CD4-positive, CD25-positive, alpha-beta regulatory T cell (primary cell): ENCODE measurements at regions not wholly inside any gene's neighbourhood (a gene's known extent, or its start where the extent isn't known, plus 50 kb on each side); places are given as distances from the start of the nearest gene placed in this dataset.

Experiments used
- ATAC-seq, 2 donors: fragments of 150-1000 bp; cut with Tn5 transposase; one replicate each; pipeline ENCODE4 v1.10.0; 2021; ENCODE audit warnings: low read depth in 2 of 2, moderate number of reproducible peaks in 2 of 2, moderate library complexity in 1 of 2
- DNase-seq, 3 donors: peaks; one replicate each; pipeline versions ENCODE4 v3.0.0 to v3.0.0-alpha.2; 2012 to 2022; ENCODE audit warnings: mixed read lengths in 1 of 3
- H3K27ac ChIP-seq: one replicate; pipeline ENCODE4 v1.7.0; 2013; ENCODE audit warnings: mild to moderate bottlenecking, low read length; ENCODE audit not compliant: insufficient read depth, poor library complexity, severe bottlenecking
- H3K27me3 ChIP-seq: one replicate; pipeline ENCODE4 v1.7.0; 2013; ENCODE audit warnings: low read length; ENCODE audit not compliant: control insufficient read depth, insufficient read depth
- H3K36me3 ChIP-seq: one replicate; pipeline ENCODE4 v1.7.0; 2013; ENCODE audit warnings: mild to moderate bottlenecking, low read length, moderate library complexity; ENCODE audit not compliant: control insufficient read depth, insufficient read depth
- H3K4me1 ChIP-seq: 2 replicates; pipeline ENCODE4 v1.7.0; 2013; ENCODE audit warnings: mild to moderate bottlenecking, low read length; ENCODE audit not compliant: insufficient read depth, control insufficient read depth, poor library complexity, severe bottlenecking
- H3K4me3 ChIP-seq: one replicate; pipeline ENCODE4 v1.7.0; 2013; ENCODE audit warnings: low read depth, mild to moderate bottlenecking, low read length, moderate library complexity
- H3K9me3 ChIP-seq, 2 experiments: 1 replicate in 1 of 2; 2 replicates in 1 of 2; pipeline ENCODE4 v1.7.0; 2013; ENCODE audit warnings: low read length in 2 of 2, mild to moderate bottlenecking in 1 of 2, moderate library complexity in 1 of 2; ENCODE audit not compliant: control insufficient read depth in 2 of 2
- H3K27ac Mint-ChIP-seq, 3 donors: one replicate each; pipeline ENCODE4 v1.8.0; 2020 to 2022; ENCODE audit warnings: mild to moderate bottlenecking in 3 of 3, mixed read lengths in 3 of 3, moderate library complexity in 2 of 3
- H3K27me3 Mint-ChIP-seq: one replicate; pipeline ENCODE4 v1.8.0; 2022; ENCODE audit warnings: mild to moderate bottlenecking, mixed read lengths
- H3K36me3 Mint-ChIP-seq: one replicate; pipeline ENCODE4 v1.8.0; 2020; ENCODE audit warnings: mixed read lengths
- H3K4me1 Mint-ChIP-seq, 4 donors: one replicate each; pipeline ENCODE4 v1.8.0; 2020 to 2022; ENCODE audit warnings: mixed read lengths in 4 of 4, mild to moderate bottlenecking in 1 of 4
- H3K4me3 Mint-ChIP-seq, 4 donors: one replicate each; pipeline ENCODE4 v1.8.0; 2020 to 2022; ENCODE audit warnings: mild to moderate bottlenecking in 4 of 4, mixed read lengths in 4 of 4, moderate library complexity in 3 of 4
- H3K9me3 Mint-ChIP-seq, 7 donors: one replicate each; pipeline ENCODE4 v1.8.0; 2020 to 2022; ENCODE audit warnings: mixed read lengths in 7 of 7, mild to moderate bottlenecking in 3 of 7, moderate library complexity in 2 of 7

DNA sequence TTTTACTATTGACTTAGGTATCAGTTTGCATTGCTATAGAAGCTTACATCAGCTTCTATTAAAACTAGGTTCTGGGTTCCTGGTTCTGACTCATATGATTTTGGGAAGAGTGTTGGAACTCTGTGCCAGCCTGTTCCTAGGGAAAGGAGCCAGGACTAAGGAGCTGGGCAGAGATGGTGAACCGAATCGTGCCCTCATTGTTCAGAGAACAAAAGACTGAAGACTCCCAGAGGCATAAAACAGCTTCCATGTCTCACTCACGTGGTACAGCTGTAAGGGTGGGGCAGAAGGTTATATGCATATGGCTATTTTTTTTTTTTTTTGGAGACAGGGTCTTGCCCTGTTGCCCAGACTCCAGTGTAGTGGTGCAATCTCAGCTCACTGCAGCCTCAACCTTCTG is 89.1 kb upstream of the THBS2 start:
- no peaks in the 10 kb centered on the region for H3K36me3 ChIP-seq
- H3K4me3 ChIP-seq: no peak overlapping the region
- H3K27ac Mint-ChIP-seq: no peak overlapping the region
- ATAC-seq (no peak), DNase-seq (no peak)
- no peaks in the 10 kb centered on the region for H3K4me1 ChIP-seq
- peaks cover 0 to 2% (median 0%) of the 10 kb centered on the region in 7 donors for H3K9me3 Mint-ChIP-seq
- H3K36me3 Mint-ChIP-seq: no peaks in the 10 kb centered on the region
- no peak overlapping the region for H3K4me3 Mint-ChIP-seq
- no peaks in the 10 kb centered on the region for H3K9me3 ChIP-seq
- H3K27ac ChIP-seq: no peak overlapping the region
- no peaks in the 10 kb centered on the region for H3K27me3 Mint-ChIP-seq
- H3K27me3 ChIP-seq: no peaks in the 10 kb centered on the region
- H3K4me1 Mint-ChIP-seq: no peaks in the 10 kb centered on the region

DNA sequence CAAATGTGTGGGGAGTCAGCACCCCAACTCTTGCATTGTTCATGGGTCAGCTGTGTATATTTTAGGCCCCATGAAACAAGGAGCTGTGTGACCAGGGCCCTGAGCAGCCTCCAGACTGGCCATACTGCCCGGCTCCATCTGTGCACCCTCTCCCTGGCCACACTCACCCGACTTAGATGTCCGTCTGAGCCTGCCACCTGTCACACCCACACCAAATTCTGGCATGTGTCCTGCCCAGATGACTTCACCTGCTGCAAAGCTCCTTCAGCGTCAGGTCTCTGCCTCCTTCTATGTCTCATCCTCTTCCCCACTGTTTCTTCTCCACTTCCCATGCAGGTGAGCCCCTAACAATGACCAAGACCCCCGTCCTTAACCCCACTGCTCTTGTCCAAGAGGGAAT is 88.1 kb upstream of the THBS2 start:
- ATAC-seq (no peak), DNase-seq (no peak)
- peaks cover 0 to 2% (median 0%) of the 10 kb centered on the region in 7 donors for H3K9me3 Mint-ChIP-seq
- no peaks in the 10 kb centered on the region for H3K4me1 Mint-ChIP-seq
- no peaks in the 10 kb centered on the region for H3K36me3 ChIP-seq
- no peak overlapping the region for H3K4me3 Mint-ChIP-seq
- H3K27ac ChIP-seq: no peak overlapping the region
- no peaks in the 10 kb centered on the region for H3K9me3 ChIP-seq
- no peak overlapping the region for H3K4me3 ChIP-seq
- no peaks in the 10 kb centered on the region for H3K36me3 Mint-ChIP-seq
- no peaks in the 10 kb centered on the region for H3K27me3 Mint-ChIP-seq
- H3K4me1 ChIP-seq: no peaks in the 10 kb centered on the region
- H3K27me3 ChIP-seq: no peaks in the 10 kb centered on the region
- no peak overlapping the region for H3K27ac Mint-ChIP-seq

DNA sequence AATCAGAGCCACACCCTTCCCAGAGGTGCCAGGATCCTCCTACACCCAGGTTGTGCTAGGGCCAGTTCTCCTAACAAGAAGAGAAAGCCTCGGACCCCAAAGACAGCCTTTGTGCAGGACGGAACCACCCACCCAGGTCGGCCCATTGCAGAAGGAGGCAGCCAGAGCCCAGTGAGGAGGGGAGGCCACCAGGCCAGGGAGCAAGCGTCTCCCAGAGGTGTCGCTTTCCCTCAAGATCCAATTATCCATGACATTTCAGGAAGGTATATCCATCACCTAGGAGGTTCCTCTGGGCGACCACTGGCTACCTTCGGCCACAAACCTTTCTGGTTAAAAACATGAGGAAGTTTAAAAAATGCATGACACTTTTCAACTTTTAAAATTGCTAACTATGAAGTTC is 87.4 kb upstream of the THBS2 start:
- DNase-seq (no peak), ATAC-seq (no peak)
- no peaks in the 10 kb centered on the region for H3K36me3 Mint-ChIP-seq
- H3K27ac Mint-ChIP-seq: no peak overlapping the region
- Histone ChIP-seq H3K9me3 (no peaks in the 10 kb centered on the region), H3K27ac (no peak overlapping the region), H3K27me3 (no peaks in the 10 kb centered on the region), H3K4me3 (no peak overlapping the region), H3K36me3 (no peaks in the 10 kb centered on the region), H3K4me1 (no peaks in the 10 kb centered on the region)
- H3K4me3 Mint-ChIP-seq: no peak overlapping the region
- H3K4me1 Mint-ChIP-seq: no peaks in the 10 kb centered on the region
- H3K27me3 Mint-ChIP-seq: no peaks in the 10 kb centered on the region
- H3K9me3 Mint-ChIP-seq: peaks cover 0 to 2% (median 0%) of the 10 kb centered on the region in 7 donors

DNA sequence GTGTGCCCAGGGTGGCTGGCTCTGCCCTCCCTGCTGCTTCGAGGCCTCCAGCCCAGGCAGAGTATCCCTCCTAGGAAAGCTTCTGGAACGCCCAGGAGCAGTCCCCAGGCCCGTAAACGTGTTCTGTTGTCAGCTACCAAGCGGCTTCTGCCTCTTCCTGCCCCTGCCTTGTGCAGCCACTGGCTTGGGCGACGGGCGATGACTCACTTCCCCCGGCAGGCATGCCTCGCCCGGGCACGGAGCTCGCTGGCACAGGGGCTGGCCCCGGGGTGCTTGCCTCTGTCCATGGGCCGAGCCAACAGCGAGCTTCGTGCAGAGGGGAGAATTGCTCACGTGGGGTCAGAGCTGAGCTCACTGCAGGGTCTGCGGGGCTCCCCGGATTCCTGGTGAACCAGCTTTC is 86.7 kb upstream of the THBS2 start:
- Mint-ChIP-seq H3K4me3 (no peak overlapping the region), H3K36me3 (no peaks in the 10 kb centered on the region), H3K27ac (no peak overlapping the region), H3K9me3 (peaks cover 0 to 2% (median 0%) of the 10 kb centered on the region in 7 donors), H3K4me1 (no peaks in the 10 kb centered on the region), H3K27me3 (peaks cover 3% of the 10 kb centered on the region)
- Histone ChIP-seq H3K9me3 (no peaks in the 10 kb centered on the region), H3K27ac (no peak overlapping the region), H3K4me1 (no peaks in the 10 kb centered on the region), H3K27me3 (no peaks in the 10 kb centered on the region), H3K4me3 (no peak overlapping the region), H3K36me3 (no peaks in the 10 kb centered on the region)
- DNase-seq: no peak
- no peak for ATAC-seq

DNA sequence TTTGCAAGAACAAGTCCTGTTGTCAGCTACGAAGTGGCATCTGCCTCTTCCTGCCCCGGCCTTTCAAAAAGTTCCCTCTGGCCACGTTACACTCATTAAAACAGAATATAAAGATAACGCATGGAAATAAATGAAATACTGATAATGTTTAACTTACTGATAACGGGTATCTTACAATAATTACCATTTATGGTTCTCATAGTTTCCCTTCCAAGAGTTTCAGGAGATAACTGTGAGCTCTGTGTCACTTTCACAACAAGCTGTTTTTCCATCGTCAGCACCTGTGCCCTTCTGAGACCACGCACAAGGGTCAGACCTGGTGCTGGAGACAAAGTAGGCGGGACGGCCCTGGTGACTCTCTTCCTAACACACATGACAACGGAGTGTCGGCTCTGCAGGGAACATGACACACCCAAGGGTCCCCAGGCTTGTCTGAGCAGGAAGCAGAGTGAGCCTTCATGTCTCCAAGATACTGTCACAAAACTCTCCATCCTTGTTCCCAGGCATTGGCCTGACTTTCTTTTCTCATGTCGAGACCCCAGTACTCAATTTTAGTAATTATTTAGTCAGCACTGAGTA is 86.2 kb upstream of the THBS2 start:
- Mint-ChIP-seq H3K4me3 (no peak overlapping the region), H3K27me3 (peaks cover 4% of the 10 kb centered on the region), H3K27ac (no peak overlapping the region), H3K9me3 (peaks cover 0 to 2% (median 0%) of the 10 kb centered on the region in 7 donors), H3K4me1 (no peaks in the 10 kb centered on the region), H3K36me3 (no peaks in the 10 kb centered on the region)
- Histone ChIP-seq H3K27ac (no peak overlapping the region), H3K4me1 (no peaks in the 10 kb centered on the region), H3K9me3 (no peaks in the 10 kb centered on the region), H3K27me3 (no peaks in the 10 kb centered on the region), H3K4me3 (no peak overlapping the region), H3K36me3 (no peaks in the 10 kb centered on the region)
- DNase-seq (no peak), ATAC-seq (no peak)

DNA sequence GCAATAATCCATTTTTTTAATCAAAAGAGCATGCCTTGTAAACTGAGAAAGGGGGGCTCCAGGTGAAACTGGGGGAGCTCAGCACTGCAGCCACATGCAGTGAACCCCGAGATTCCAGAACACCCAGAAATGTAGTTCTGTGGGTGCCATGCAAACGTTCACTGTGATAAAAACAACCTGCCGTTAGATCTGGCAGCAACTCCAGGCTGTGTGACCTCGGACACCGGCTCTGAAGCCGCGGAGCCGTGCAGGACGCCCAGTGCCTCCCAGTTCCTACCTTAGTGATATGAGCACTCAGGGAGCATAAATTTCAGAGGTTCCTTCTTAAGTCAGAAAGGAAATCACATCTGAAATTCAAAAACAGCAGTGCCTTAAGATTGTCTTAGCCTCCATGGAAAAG is 85.4 kb upstream of the THBS2 start:
- Histone ChIP-seq H3K4me1 (no peaks in the 10 kb centered on the region), H3K9me3 (no peaks in the 10 kb centered on the region), H3K36me3 (no peaks in the 10 kb centered on the region), H3K27ac (no peak overlapping the region), H3K4me3 (no peak overlapping the region), H3K27me3 (no peaks in the 10 kb centered on the region)
- Mint-ChIP-seq H3K27ac (no peak overlapping the region), H3K9me3 (no peaks in the 10 kb centered on the region), H3K36me3 (no peaks in the 10 kb centered on the region), H3K4me1 (no peaks in the 10 kb centered on the region), H3K4me3 (no peak overlapping the region), H3K27me3 (peaks cover 8% of the 10 kb centered on the region)
- DNase-seq (no peak), ATAC-seq (no peak)

DNA sequence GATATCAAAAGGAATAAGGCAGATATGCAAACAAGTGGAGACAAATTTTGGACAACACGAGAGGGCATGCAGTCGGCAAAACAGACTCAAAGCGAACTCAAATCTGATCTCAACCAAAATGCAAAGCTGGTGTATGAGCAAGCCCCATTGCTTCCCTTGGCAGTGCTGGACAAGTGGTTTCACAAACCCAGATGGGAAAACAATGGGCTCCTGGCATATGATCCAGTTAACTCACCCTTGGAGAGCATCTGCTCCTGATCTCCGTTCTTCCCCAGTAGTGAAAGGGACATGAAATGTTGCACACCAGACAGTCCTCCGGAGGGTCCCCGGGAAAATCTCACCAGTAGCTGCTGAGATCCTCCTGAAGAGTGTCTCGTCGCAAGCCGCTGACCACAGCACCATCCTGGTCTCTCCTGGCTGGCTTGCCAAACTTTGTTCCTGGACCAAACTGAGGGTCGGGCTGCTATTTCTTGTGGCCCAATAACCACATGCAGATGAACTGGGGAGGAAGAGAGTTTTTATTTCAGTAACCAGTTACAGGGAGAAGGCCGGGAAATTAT is 84.3 kb upstream of the THBS2 start:
- Histone ChIP-seq H3K27ac (no peak overlapping the region), H3K4me3 (no peak overlapping the region), H3K9me3 (no peaks in the 10 kb centered on the region), H3K36me3 (no peaks in the 10 kb centered on the region), H3K4me1 (no peaks in the 10 kb centered on the region), H3K27me3 (no peaks in the 10 kb centered on the region)
- no peak for ATAC-seq
- Mint-ChIP-seq H3K36me3 (no peaks in the 10 kb centered on the region), H3K27me3 (peaks cover 15% of the 10 kb centered on the region), H3K4me1 (no peaks in the 10 kb centered on the region), H3K4me3 (no peak overlapping the region), H3K9me3 (no peaks in the 10 kb centered on the region), H3K27ac (no peak overlapping the region)
- no peak for DNase-seq

DNA sequence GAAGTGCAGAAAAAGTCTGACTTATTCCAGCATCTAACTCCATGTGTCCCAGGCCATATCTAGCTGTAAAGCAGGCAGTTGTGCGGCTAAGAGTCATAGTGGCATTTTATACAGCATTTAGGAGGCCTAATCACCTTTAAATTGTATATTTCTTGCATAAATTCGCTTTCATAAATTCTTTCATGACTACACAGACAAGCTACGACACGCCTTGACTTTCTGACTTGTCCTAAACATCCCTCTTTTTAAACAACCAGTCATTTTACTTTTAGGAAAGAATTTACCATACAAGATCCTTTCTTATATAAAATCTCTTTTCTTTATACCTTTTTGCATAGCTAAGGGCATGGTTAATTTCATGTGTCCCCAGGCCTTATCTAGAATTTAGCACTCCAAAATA is 81.7 kb upstream of the THBS2 start:
- no peaks in the 10 kb centered on the region for H3K36me3 ChIP-seq
- Mint-ChIP-seq H3K36me3 (no peaks in the 10 kb centered on the region), H3K4me3 (no peak overlapping the region), H3K4me1 (no peaks in the 10 kb centered on the region), H3K27me3 (peaks cover 20% of the 10 kb centered on the region), H3K9me3 (no peaks in the 10 kb centered on the region), H3K27ac (no peak overlapping the region)
- no peak overlapping the region for H3K27ac ChIP-seq
- H3K4me3 ChIP-seq: no peak overlapping the region
- no peaks in the 10 kb centered on the region for H3K27me3 ChIP-seq
- ATAC-seq: no peak
- H3K9me3 ChIP-seq: no peaks in the 10 kb centered on the region
- H3K4me1 ChIP-seq: no peaks in the 10 kb centered on the region
- DNase-seq: no peak
